ENCODE measurements at regions not wholly inside any gene's neighbourhood (a gene's known extent, or its start where the extent isn't known, plus 50 kb on each side); places are given as distances from the start of the nearest gene placed in this dataset.
"Not testable (repeated sequence)": the region's sequence is repeated elsewhere in the genome, so short reads cannot be mapped to it uniquely, and the experiment has no call there.

DNA sequence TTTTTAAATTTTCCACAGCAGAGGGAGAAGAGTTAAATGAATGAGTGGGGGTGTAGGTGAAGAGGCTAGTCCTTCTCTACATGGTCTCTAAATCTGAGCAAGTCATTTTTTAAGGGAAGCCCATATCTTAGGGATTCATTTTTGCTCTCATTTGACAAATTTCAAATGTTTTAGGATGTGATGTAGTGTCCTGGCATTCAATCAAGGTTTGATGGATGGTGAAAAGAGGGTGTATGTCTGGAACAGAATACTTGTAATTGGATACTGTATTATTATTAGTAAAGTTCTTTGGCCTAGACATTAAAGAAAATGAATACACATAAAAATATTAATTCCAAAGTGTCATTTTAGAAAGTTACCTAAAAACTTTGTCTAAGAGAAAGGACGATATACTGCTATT, 167.8 kb upstream of the PTBP2 start:
- no peak for DNase-seq (ENCODE audit: low read depth)
- H3K4me3 ChIP-seq (replicated peaks; ENCODE audit: low read depth, low read length), result no peak overlapping the region
- TF ChIP-seq, protein P1, sequence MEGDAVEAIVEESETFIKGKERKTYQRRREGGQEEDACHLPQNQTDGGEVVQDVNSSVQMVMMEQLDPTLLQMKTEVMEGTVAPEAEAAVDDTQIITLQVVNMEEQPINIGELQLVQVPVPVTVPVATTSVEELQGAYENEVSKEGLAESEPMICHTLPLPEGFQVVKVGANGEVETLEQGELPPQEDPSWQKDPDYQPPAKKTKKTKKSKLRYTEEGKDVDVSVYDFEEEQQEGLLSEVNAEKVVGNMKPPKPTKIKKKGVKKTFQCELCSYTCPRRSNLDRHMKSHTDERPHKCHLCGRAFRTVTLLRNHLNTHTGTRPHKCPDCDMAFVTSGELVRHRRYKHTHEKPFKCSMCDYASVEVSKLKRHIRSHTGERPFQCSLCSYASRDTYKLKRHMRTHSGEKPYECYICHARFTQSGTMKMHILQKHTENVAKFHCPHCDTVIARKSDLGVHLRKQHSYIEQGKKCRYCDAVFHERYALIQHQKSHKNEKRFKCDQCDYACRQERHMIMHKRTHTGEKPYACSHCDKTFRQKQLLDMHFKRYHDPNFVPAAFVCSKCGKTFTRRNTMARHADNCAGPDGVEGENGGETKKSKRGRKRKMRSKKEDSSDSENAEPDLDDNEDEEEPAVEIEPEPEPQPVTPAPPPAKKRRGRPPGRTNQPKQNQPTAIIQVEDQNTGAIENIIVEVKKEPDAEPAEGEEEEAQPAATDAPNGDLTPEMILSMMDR (IDR thresholded peaks at IDR 0.05; ENCODE audit: low read length, missing control alignments), result no peak

DNA sequence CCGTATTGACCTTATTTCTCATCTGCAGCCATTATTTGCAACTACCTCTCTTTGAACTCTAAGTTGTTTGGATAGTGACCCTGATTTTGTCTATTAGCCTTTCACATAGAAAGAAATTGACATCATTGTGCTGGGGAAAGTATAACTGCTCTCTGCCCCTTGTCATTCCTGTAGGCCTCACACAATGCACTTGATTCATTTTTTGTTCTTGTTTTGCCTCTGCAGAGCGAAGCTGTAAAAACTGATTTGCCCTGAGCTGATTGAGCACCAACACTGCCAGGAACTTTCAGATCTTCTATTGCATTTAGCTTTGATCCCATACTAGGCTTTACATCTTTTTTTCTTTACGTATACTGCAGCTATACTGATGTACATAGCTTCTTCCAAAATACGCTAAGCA, 167.2 kb upstream of the PTBP2 start:
- TF ChIP-seq, protein P1 (IDR thresholded peaks at IDR 0.05; ENCODE audit: low read length, missing control alignments), result no peak
- H3K4me3 ChIP-seq (replicated peaks; ENCODE audit: low read depth, low read length), result no peak overlapping the region
- DNase-seq (ENCODE audit: low read depth), result no peak

DNA sequence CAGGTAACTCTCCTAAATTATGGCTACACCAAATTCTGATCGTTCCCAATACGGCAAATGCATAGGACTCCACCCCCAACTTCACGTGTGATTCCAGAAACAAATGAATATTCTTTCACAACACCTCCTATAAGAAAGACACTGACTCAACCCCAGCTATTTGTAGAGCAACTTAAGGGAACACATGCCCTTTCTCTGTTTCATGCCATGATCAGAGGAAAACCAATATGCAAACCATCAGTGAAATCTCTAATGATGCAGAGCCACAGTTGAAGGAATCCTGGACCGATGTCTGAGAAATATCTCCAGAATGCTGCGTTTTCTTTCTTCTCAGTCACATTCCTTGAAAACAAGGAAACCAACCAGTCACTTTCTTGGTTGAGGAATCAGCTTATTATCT, 164.2 kb upstream of the PTBP2 start:
- DNase-seq (ENCODE audit: low read depth), result peak; percentile 38
- no peak overlapping the region for H3K4me3 ChIP-seq (replicated peaks; ENCODE audit: low read depth, low read length)
- TF ChIP-seq, protein P1 (IDR thresholded peaks at IDR 0.05; ENCODE audit: low read length, missing control alignments), result no peak

DNA sequence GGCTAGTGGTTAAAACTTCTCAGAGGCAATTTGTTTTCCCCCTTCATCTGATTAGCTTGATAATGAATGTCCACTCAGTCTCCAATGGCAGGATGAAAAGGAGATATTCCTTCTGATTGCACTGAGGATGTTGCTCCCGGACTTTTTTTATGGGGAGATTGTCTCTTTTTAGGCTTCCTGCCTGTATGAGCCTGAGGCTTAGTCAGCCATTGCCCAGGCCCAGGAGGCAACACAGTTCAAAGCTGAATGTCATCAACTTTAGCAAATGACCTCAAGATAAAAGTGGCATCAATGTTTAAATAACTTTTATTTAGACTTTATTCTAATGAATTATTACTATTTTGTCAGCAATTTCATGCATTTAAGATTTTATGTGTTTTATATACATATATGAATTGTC, 162.9 kb upstream of the PTBP2 start:
- no peak overlapping the region for H3K4me3 ChIP-seq (replicated peaks; ENCODE audit: low read depth, low read length)
- DNase-seq (ENCODE audit: low read depth), result no peak
- TF ChIP-seq, protein P1 (IDR thresholded peaks at IDR 0.05; ENCODE audit: low read length, missing control alignments), result no peak

DNA sequence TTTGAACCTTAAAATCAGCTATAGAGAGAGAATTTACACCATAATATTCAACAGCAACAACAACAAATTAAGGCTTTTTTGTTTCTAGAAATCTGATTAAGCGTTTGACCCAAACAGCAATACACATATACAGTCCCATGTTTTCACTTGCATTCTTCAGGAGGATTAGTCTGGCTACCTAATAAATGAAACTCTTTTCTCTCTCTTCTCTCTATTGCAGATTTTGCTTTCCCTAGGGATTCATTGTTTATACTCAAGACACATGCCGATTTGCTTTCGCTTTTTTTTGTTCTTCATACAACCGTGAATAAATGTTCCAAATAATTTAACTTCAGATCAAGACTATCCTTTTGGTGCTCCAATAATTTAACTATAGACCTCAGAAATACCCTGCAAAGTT, 162.4 kb upstream of the PTBP2 start:
- peak; percentile 16 for DNase-seq (ENCODE audit: low read depth)
- TF ChIP-seq, protein P1 (IDR thresholded peaks at IDR 0.05; ENCODE audit: low read length, missing control alignments), result no peak
- no peak overlapping the region for H3K4me3 ChIP-seq (replicated peaks; ENCODE audit: low read depth, low read length)

DNA sequence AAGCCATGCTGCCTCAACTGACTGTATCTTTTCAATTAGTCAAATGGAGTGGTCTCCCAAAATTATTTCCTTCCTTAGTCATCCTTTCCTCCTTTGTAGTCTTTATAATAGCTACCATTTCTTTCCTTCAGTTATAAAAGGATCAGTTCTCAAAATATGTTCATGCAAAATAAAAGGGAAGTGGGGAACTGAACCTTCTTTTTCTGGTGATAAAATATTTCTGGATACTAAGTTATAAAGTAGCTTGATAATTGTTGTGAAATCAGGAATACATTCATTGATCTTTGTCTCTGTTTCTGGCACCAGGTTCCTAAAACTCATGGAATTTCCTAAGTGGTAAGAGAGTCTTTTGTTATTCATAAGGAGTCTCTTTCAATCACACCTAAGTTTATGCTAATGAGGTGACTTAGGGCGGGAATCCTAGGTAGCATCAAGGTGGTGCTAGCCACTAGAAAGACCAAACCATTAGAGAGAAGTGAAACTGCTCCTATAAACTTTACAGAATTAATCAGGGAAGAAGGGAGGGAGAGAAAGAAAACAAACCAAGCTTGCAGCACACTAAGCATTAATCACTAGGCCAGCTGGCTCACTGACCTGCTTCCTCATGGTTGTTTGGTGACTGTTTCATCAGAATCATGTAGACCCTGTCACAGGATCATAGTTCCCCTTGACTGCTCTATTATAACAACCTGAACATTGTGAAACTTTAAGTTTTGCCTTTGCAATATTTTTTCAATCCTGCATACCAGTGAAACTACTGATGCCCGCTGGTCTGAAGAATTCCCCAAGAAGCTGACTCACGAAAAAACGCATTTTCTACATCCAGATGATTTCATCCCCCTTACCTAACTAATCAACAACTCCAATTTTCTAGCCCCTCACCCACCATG, 161.6 kb upstream of the PTBP2 start:
- TF ChIP-seq, protein P1 (IDR thresholded peaks at IDR 0.05; ENCODE audit: low read length, missing control alignments), result no peak

DNA sequence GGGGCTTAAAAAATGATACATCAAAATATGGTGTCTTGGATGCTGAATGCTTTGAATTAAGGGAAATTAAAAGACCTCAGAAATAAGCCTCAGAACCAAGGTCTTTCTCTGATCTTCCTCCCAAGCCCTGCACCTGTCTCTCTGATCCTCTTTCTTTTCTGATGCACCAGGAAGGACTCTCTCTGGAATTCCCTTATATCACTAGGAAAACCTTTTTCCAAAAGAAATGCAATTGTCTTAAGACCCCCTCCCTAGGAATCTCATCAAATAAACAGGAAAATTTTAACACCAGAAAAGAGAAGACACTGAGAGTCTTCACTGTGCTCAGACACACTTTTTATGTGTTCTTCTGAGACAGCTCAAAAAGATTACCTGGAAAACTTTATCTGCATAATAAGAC, 159.5 kb upstream of the PTBP2 start:
- TF ChIP-seq, protein P1 (IDR thresholded peaks at IDR 0.05; ENCODE audit: low read length, missing control alignments), result no peak
- no peak for DNase-seq (ENCODE audit: low read depth)
- no peak overlapping the region for H3K4me3 ChIP-seq (replicated peaks; ENCODE audit: low read depth, low read length)

More for the DNA sequence above, 161.6 kb upstream of the PTBP2 start:
- H3K4me3 ChIP-seq (replicated peaks; ENCODE audit: low read depth, low read length), result peak overlapping the region; percentile 17
- peak; percentile 98 for DNase-seq (ENCODE audit: low read depth)

DNA sequence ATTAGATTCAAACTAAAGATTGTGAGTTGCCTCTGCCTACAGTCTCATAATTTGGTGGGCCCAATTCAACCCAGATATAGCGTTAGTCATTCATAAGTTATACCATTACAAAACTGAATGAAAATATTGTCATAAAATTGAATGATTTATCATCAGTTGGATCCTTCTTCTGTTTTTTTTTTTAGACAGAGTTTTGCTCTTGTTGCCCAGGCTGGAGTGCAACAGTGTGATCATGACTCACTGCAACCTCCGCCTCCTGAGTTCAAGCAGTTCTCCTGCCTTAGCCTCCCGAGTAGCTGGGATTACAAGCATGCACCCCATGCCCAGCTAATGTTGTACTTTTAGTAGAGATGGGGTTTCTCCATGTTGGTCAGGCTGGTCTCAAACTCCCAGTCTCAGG, 157.2 kb upstream of the PTBP2 start:
- not testable (repeated sequence) for H3K4me3 ChIP-seq (replicated peaks; ENCODE audit: low read depth, low read length); DNase-seq (ENCODE audit: low read depth)
